ENCODE measurements at regions not wholly inside any gene's neighbourhood (a gene's known extent, or its start where the extent isn't known, plus 50 kb on each side); places are given as distances from the start of the nearest gene placed in this dataset.

- H3K36me3 Mint-ChIP-seq (ENCODE audit: low read depth), result no peaks in the 10 kb centered on the region
- ATAC-seq (ENCODE audit: low read depth) (no peak), DNase-seq (no peak)
- CTCF ChIA-PET, result no interaction called here
- no peak overlapping the region for H3K4me3 Mint-ChIP-seq
- TF ChIP-seq CTCF (IDR thresholded peaks at IDR 0.05), result no peak
- POLR2A ChIA-PET, result no interaction called here
- H3K9me3 Mint-ChIP-seq, result peaks cover 14% of the 10 kb centered on the region
- H3K27me3 Mint-ChIP-seq, result no peaks in the 10 kb centered on the region
- no peaks in the 10 kb centered on the region for H3K4me1 Mint-ChIP-seq
- no peak overlapping the region for H3K27ac Mint-ChIP-seq
- intact Hi-C loops (cut with micrococcal nuclease), result no loop called here
These were observed 474.2 kb upstream of the MYT1L start for GRCh38 chr2:2805263-2805662.

DNA sequence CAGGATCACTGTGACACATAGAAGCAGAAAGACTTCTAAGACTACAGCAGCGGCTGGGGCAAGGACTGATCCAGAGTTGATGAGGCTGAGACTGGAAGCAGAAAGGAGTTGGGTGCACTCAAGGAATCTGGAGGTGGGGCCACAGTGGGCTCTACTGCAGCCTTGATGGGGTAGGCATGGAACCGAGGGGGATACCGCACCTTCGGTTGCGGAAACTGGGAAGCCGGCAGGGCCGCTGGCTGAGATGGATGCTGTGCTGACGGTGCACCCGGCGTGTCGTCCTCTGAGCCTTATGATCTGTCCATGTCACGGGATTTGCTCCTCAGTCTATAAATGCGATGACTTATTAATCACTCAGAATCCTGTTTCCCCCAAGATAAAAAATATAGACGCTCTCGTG lies 473.5 kb upstream of the MYT1L start:
- DNase-seq, result no peak
- Mint-ChIP-seq H3K27me3 (no peaks in the 10 kb centered on the region), H3K27ac (no peak overlapping the region), H3K4me3 (no peak overlapping the region), H3K4me1 (no peaks in the 10 kb centered on the region), H3K9me3 (peaks cover 14% of the 10 kb centered on the region), H3K36me3 (ENCODE audit: low read depth) (no peaks in the 10 kb centered on the region)
- intact Hi-C loops (cut with micrococcal nuclease), result no loop called here
- ChIA-PET CTCF (no interaction called here), POLR2A (no interaction called here)
- TF ChIP-seq CTCF (IDR thresholded peaks at IDR 0.05), result no peak
- no peak for ATAC-seq (ENCODE audit: low read depth)

DNA sequence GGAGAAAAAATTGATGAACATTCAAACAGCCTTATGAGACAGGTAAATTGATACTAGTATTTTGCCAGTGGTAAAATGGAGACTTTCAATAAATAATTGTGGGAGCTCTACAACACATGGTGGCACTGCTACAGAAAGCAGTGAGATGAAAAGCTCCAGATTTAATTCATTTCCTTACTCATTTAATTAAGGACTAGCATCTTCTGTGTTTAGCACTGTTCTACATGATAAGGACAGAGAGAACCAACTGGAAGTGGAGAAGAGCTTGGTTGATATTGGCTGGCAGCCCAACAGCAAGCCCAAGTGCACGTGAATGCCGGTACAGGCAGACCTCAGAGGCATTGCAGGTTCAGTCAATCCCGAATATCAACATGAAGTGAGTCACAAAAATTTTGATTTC lies 470.4 kb upstream of the MYT1L start:
- H3K27me3 Mint-ChIP-seq, result no peaks in the 10 kb centered on the region
- no peak for ATAC-seq (ENCODE audit: low read depth)

GRCh38 chr2:2800697-2801096 lies 469.6 kb upstream of the MYT1L start:
- intact Hi-C loops (cut with micrococcal nuclease), result no loop called here
- Mint-ChIP-seq H3K27me3 (no peaks in the 10 kb centered on the region), H3K4me3 (no peak overlapping the region), H3K36me3 (ENCODE audit: low read depth) (no peaks in the 10 kb centered on the region), H3K27ac (no peak overlapping the region), H3K4me1 (no peaks in the 10 kb centered on the region), H3K9me3 (peaks cover 14% of the 10 kb centered on the region)
- DNase-seq, result no peak
- TF ChIP-seq CTCF (IDR thresholded peaks at IDR 0.05), result no peak
- ChIA-PET POLR2A (no interaction called here), CTCF (no interaction called here)
- ATAC-seq (ENCODE audit: low read depth), result no peak

More for the DNA sequence above, 470.4 kb upstream of the MYT1L start:
- no peaks in the 10 kb centered on the region for H3K36me3 Mint-ChIP-seq (ENCODE audit: low read depth)
- H3K27ac Mint-ChIP-seq, result no peak overlapping the region
- H3K9me3 Mint-ChIP-seq, result peaks cover 14% of the 10 kb centered on the region
- intact Hi-C loops (cut with micrococcal nuclease), result no loop called here
- no peak for TF ChIP-seq CTCF (IDR thresholded peaks at IDR 0.05)
- ChIA-PET CTCF (no interaction called here), POLR2A (no interaction called here)
- DNase-seq, result no peak
- H3K4me1 Mint-ChIP-seq, result no peaks in the 10 kb centered on the region
- no peak overlapping the region for H3K4me3 Mint-ChIP-seq

- Mint-ChIP-seq H3K36me3 (ENCODE audit: low read depth) (no peaks in the 10 kb centered on the region), H3K4me1 (no peaks in the 10 kb centered on the region), H3K27me3 (no peaks in the 10 kb centered on the region), H3K27ac (no peak overlapping the region), H3K9me3 (peaks cover 14% of the 10 kb centered on the region), H3K4me3 (no peak overlapping the region)
- ATAC-seq (ENCODE audit: low read depth) (no peak), DNase-seq (no peak)
- intact Hi-C loops (cut with micrococcal nuclease), result no loop called here
- TF ChIP-seq CTCF (IDR thresholded peaks at IDR 0.05), result no peak
- CTCF ChIA-PET, result no interaction called here
- POLR2A ChIA-PET, result no interaction called here
These were observed 468.9 kb upstream of the MYT1L start for GRCh38 chr2:2800001-2800400.
